HG02884 (cell line): ENCODE measurements at regions not wholly inside any gene's neighbourhood (a gene's known extent, or its start where the extent isn't known, plus 50 kb on each side); places are given as distances from the start of the nearest gene placed in this dataset.
"Not testable (repeated sequence)": the region's sequence is repeated elsewhere in the genome, so short reads cannot be mapped to it uniquely, and the experiment has no call there.

Source experiments
- ATAC-seq: cut with Tn5 transposase; IDR thresholded peaks from one replicate; pipeline ENCODE4 v1.9.1; 2021; ENCODE audit warnings: mild to moderate bottlenecking, moderate library complexity; ENCODE audit not compliant: unreplicated experiment

DNA sequence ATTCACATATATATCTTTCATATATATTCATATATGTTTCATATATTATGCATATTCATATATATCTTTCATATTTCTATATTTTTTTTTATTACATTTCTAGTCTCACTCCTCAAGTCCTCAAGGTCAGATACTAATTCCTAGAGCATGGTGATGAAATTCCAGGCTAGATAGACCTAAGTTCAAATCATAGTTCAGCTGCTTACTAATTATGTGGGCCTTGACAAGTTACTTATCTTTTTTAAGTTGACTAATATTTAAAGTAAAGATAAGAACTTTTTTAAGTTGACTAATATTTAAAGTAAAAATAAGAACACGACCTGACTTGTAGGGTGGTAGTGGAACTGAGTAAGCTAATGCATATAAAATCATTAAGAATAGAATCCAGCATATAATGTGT lies 495.6 kb upstream of the MAN1A1 start:
- ATAC-seq, result no peak

- no peak for ATAC-seq
These were observed 494.8 kb upstream of the MAN1A1 start for GRCh38 chr6:119844387-119844786.

GRCh38 chr6:119842191-119842590 lies 492.6 kb upstream of the MAN1A1 start:
- no peak for ATAC-seq

DNA sequence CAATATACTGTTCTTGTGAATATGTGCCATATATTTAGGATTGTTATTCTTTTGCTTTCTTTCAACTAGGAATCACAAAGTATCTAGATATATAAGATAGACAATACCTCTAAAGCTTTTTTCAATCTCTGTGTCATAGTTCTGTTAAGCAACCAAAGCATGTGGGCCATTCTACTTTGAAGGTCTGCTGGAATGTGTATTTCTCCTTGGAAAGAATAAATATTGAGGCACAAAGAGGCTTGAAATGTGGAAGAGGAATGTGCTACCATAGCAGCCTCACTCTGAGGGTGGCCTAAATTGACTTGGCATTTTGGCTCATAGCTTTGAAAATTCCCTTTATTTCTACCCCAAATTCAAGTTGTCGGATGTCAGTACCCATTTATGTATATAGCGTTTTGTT lies 488.5 kb upstream of the MAN1A1 start:
- no peak for ATAC-seq

GRCh38 chr6:119834418-119834817 lies 484.9 kb upstream of the MAN1A1 start:
- ATAC-seq, result no peak

DNA sequence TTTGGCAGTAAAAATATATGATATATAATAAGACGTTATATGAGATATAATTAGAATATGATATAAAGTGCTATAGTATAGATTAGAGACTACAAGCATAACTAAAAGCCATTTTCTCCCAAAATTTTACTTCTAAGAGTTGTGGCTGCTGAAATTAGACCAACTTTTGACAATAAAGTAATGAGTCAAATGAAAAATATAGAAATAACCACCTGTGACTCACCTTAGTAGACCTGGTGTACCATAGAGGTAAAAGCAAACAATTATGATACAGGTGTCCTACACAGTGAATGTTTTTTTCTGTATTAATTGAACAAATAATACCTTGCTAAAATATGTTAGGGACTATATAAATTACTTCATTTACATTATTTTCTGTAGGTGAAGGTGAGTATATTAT lies 482.9 kb upstream of the MAN1A1 start:
- ATAC-seq, result no peak

GRCh38 chr6:119830494-119831295 lies 481.1 kb upstream of the MAN1A1 start:
- ATAC-seq, result no peak

DNA sequence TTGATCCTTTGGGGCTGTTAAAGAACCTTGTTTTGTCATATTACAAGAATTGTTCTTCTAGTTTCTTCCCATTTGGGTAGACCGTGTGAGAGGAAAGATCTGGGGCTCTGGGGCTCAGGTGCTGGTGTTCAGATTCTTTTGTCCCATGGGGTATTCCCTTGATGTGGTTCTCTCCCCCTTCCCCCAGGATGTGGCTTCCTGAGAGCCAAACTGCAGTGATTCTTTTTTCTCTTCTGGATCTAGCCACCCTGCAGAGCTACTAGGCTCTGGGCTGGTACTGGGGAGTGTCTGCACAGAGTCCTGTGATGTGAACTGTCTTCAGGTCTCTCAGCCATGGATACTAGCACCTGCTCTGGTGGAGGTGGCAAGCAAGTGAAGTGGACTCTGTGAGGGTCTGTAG lies 480.5 kb upstream of the MAN1A1 start:
- ATAC-seq, result no peak

GRCh38 chr6:119829499-119829898 lies 479.9 kb upstream of the MAN1A1 start:
- not testable (repeated sequence) for ATAC-seq

GRCh38 chr6:119829006-119829405 lies 479.4 kb upstream of the MAN1A1 start:
- no peak for ATAC-seq

GRCh38 chr6:119821380-119821779 lies 471.8 kb upstream of the MAN1A1 start:
- no peak for ATAC-seq

DNA sequence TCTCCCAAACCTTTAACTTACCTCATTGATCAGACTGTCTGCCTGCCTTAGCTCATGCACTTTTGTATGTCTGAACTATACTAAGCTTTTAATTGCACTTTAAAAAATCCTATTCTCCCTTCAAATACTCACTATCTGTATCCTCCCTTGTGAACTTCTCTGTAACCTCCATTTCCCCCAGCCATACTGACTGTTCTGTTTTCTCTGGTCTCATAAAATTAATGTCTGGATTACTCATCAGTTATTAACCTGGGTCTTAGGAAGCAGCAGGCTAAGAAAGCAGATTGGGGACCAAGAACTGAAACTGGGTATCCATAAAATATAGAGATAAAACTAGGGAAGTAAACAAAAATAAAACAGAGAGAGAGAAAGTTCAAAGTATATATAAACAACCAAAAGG lies 469.3 kb upstream of the MAN1A1 start:
- ATAC-seq, result no peak

GRCh38 chr6:119814609-119815400 lies 465.2 kb upstream of the MAN1A1 start:
- no peak for ATAC-seq

- ATAC-seq, result no peak
These were observed 452.9 kb upstream of the MAN1A1 start for GRCh38 chr6:119802464-119802863.

GRCh38 chr6:119801056-119801455 lies 451.5 kb upstream of the MAN1A1 start:
- no peak for ATAC-seq

- ATAC-seq, result no peak
These were observed 451.0 kb upstream of the MAN1A1 start for GRCh38 chr6:119800526-119800925.

- ATAC-seq, result no peak
These were observed 450.3 kb upstream of the MAN1A1 start for GRCh38 chr6:119799596-119800509.

- ATAC-seq, result no peak
These were observed 442.2 kb upstream of the MAN1A1 start for GRCh38 chr6:119791736-119792135.

- no peak for ATAC-seq
These were observed 431.8 kb upstream of the MAN1A1 start for GRCh38 chr6:119781365-119781764.

- no peak for ATAC-seq
These were observed 418.6 kb upstream of the MAN1A1 start for GRCh38 chr6:119768201-119768600.
